ENCODE measurements at regions not wholly inside any gene's neighbourhood (a gene's known extent, or its start where the extent isn't known, plus 50 kb on each side); places are given as distances from the start of the nearest gene placed in this dataset.

DNA sequence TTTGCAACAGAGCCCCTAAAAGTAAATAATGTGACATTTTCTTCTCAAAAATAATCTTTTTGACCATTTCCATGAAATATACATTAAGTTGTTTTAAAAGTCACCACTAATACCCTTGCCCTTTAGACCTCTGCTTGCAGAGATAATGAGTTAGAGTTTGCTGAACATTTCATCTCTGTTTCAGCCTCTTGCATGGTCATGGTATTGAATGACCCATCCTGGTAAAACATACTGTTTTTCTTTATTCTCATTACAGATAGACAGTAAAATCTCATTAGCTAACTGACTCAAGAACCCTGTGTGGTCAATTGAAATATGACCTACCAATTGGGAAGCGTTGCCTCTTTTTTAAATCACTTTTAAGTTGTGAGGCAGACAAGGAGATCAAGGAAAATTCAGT, 916.7 kb downstream of the PDHA2 start:
- no peak for TF ChIP-seq POLR2AphosphoS5 (IDR thresholded peaks at IDR 0.05)
- TF ChIP-seq, protein P1, sequence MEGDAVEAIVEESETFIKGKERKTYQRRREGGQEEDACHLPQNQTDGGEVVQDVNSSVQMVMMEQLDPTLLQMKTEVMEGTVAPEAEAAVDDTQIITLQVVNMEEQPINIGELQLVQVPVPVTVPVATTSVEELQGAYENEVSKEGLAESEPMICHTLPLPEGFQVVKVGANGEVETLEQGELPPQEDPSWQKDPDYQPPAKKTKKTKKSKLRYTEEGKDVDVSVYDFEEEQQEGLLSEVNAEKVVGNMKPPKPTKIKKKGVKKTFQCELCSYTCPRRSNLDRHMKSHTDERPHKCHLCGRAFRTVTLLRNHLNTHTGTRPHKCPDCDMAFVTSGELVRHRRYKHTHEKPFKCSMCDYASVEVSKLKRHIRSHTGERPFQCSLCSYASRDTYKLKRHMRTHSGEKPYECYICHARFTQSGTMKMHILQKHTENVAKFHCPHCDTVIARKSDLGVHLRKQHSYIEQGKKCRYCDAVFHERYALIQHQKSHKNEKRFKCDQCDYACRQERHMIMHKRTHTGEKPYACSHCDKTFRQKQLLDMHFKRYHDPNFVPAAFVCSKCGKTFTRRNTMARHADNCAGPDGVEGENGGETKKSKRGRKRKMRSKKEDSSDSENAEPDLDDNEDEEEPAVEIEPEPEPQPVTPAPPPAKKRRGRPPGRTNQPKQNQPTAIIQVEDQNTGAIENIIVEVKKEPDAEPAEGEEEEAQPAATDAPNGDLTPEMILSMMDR (IDR thresholded peaks at IDR 0.05) = no peak

All from transverse colon (tissue), 4 donors.